Glutamatergic neuron (in vitro differentiated cells): ENCODE measurements at regions not wholly inside any gene's neighbourhood (a gene's known extent, or its start where the extent isn't known, plus 50 kb on each side); places are given as distances from the start of the nearest gene placed in this dataset.

Source experiments
- DNase-seq: peaks from one replicate; pipeline ENCODE4 v3.0.0; 2022
- H3K27ac Mint-ChIP-seq: one replicate; pipeline ENCODE4 v1.8.0; 2020; ENCODE audit warnings: mild to moderate bottlenecking, mixed read lengths, inconsistent platforms; ENCODE audit not compliant: unreplicated experiment
- H3K27me3 Mint-ChIP-seq: one replicate; pipeline ENCODE4 v1.8.0; 2020; ENCODE audit warnings: mild to moderate bottlenecking, moderate library complexity, mixed read lengths, inconsistent platforms; ENCODE audit not compliant: unreplicated experiment
- H3K36me3 Mint-ChIP-seq: one replicate; pipeline ENCODE4 v1.8.0; 2020; ENCODE audit warnings: mild to moderate bottlenecking, mixed read lengths, inconsistent platforms; ENCODE audit not compliant: unreplicated experiment
- H3K4me1 Mint-ChIP-seq: one replicate; pipeline ENCODE4 v1.8.0; 2020; ENCODE audit warnings: mild to moderate bottlenecking, low read depth, mixed read lengths, inconsistent platforms; ENCODE audit not compliant: unreplicated experiment
- H3K4me3 Mint-ChIP-seq: one replicate; pipeline ENCODE4 v1.8.0; 2020; ENCODE audit warnings: mild to moderate bottlenecking, mixed read lengths, inconsistent platforms; ENCODE audit not compliant: unreplicated experiment
- H3K9me3 Mint-ChIP-seq: one replicate; pipeline ENCODE4 v1.8.0; 2020; ENCODE audit warnings: mild to moderate bottlenecking, moderate library complexity, mixed read lengths, inconsistent platforms; ENCODE audit not compliant: unreplicated experiment
- CTCF ChIP-seq: fragments of 200-600 bp; sonication (generic); IDR thresholded peaks from one replicate; pipeline ENCODE4 v1.5.0; 2021; ENCODE audit not compliant: partially characterized antibody, unreplicated experiment

GRCh38 chr9:118962426-118962825 lies 406.8 kb downstream of the BRINP1 start:
- DNase-seq, result no peak
- Mint-ChIP-seq H3K4me1 (peaks cover 2% of the 10 kb centered on the region), H3K27ac (no peak overlapping the region), H3K27me3 (no peaks in the 10 kb centered on the region), H3K36me3 (no peaks in the 10 kb centered on the region), H3K4me3 (no peak overlapping the region), H3K9me3 (no peaks in the 10 kb centered on the region)
- no peak for TF ChIP-seq CTCF

- no peaks in the 10 kb centered on the region for H3K27me3 Mint-ChIP-seq
- no peak overlapping the region for H3K27ac Mint-ChIP-seq
- H3K4me1 Mint-ChIP-seq, result peaks cover 2% of the 10 kb centered on the region
- H3K4me3 Mint-ChIP-seq, result no peak overlapping the region
- no peaks in the 10 kb centered on the region for H3K36me3 Mint-ChIP-seq
- DNase-seq, result no peak
- no peaks in the 10 kb centered on the region for H3K9me3 Mint-ChIP-seq
- no peak for TF ChIP-seq CTCF
Measured at GRCh38 chr9:118963674-118964073, 405.6 kb downstream of the BRINP1 start.

GRCh38 chr9:118967901-118968300 lies 401.3 kb downstream of the BRINP1 start:
- TF ChIP-seq CTCF, result no peak
- no peak for DNase-seq
- Mint-ChIP-seq H3K27me3 (peaks cover 2% of the 10 kb centered on the region), H3K27ac (no peak overlapping the region), H3K36me3 (no peaks in the 10 kb centered on the region), H3K4me1 (no peaks in the 10 kb centered on the region), H3K9me3 (no peaks in the 10 kb centered on the region), H3K4me3 (no peak overlapping the region)

- H3K36me3 Mint-ChIP-seq, result no peaks in the 10 kb centered on the region
- H3K4me3 Mint-ChIP-seq, result no peak overlapping the region
- no peaks in the 10 kb centered on the region for H3K4me1 Mint-ChIP-seq
- H3K27me3 Mint-ChIP-seq, result no peaks in the 10 kb centered on the region
- peaks cover 1% of the 10 kb centered on the region for H3K9me3 Mint-ChIP-seq
- no peak for TF ChIP-seq CTCF
- no peak for DNase-seq
- no peak overlapping the region for H3K27ac Mint-ChIP-seq
Measured at GRCh38 chr9:118975736-118976135, 393.5 kb downstream of the BRINP1 start.

- DNase-seq, result no peak
- Mint-ChIP-seq H3K36me3 (no peaks in the 10 kb centered on the region), H3K27me3 (no peaks in the 10 kb centered on the region), H3K27ac (no peak overlapping the region), H3K4me1 (no peaks in the 10 kb centered on the region), H3K9me3 (peaks cover 1% of the 10 kb centered on the region), H3K4me3 (no peak overlapping the region)
- no peak for TF ChIP-seq CTCF
Measured at GRCh38 chr9:118976160-118976559, 393.1 kb downstream of the BRINP1 start.
